Trophoblast cell (in vitro differentiated cells and primary cell): ENCODE measurements at regions not wholly inside any gene's neighbourhood (a gene's known extent, or its start where the extent isn't known, plus 50 kb on each side); places are given as distances from the start of the nearest gene placed in this dataset.

Experiments used
- DNase-seq, 2 donors: peaks; one replicate each; pipeline ENCODE4 v3.0.0-alpha.2; 2016
- H2AFZ ChIP-seq: 2 replicates; pipeline ENCODE4 v1.6.1; 2013; ENCODE audit warnings: low read length, moderate library complexity, mild to moderate bottlenecking; ENCODE audit not compliant: insufficient read depth, poor library complexity
- H2AK5ac ChIP-seq: 2 replicates; pipeline ENCODE4 v1.6.1; 2013; ENCODE audit warnings: mild to moderate bottlenecking, low read length
- H2BK120ac ChIP-seq: 2 replicates; pipeline ENCODE4 v1.6.1; 2013; ENCODE audit warnings: low read length, mild to moderate bottlenecking, moderate library complexity; ENCODE audit not compliant: insufficient read depth, poor library complexity
- H2BK12ac ChIP-seq: 2 replicates; pipeline ENCODE4 v1.6.1; 2013; ENCODE audit warnings: mild to moderate bottlenecking, low read length, moderate library complexity
- H2BK5ac ChIP-seq: 2 replicates; pipeline ENCODE4 v1.6.1; 2013; ENCODE audit warnings: low read length, low read depth, moderate library complexity, mild to moderate bottlenecking; ENCODE audit not compliant: poor library complexity
- H3K14ac ChIP-seq: 2 replicates; pipeline ENCODE4 v1.6.1; 2013; ENCODE audit warnings: mild to moderate bottlenecking, low read length
- H3K18ac ChIP-seq: 2 replicates; pipeline ENCODE4 v1.6.1; 2013; ENCODE audit warnings: mild to moderate bottlenecking, low read length
- H3K23ac ChIP-seq: 2 replicates; pipeline ENCODE4 v1.6.1; 2013; ENCODE audit warnings: low read length
- H3K27ac ChIP-seq: 2 replicates; pipeline ENCODE4 v1.5.1; 2013; ENCODE audit warnings: low read depth, mild to moderate bottlenecking, inconsistent platforms, low read length, moderate library complexity
- H3K27me3 ChIP-seq: 2 replicates; pipeline ENCODE4 v1.6.1; 2013; ENCODE audit warnings: inconsistent platforms, mild to moderate bottlenecking, low read length, moderate library complexity; ENCODE audit not compliant: insufficient read depth
- H3K36me3 ChIP-seq, 2 experiments: 1 replicate in 1 of 2; 2 replicates in 1 of 2; pipeline ENCODE4 v1.6.1; 2013; ENCODE audit warnings: low read length in 2 of 2, mild to moderate bottlenecking in 2 of 2, moderate library complexity in 1 of 2; ENCODE audit not compliant: insufficient read depth in 2 of 2, control insufficient read depth in 1 of 2
- H3K4ac ChIP-seq: 2 replicates; pipeline ENCODE4 v1.6.1; 2013; ENCODE audit warnings: low read depth, mild to moderate bottlenecking, low read length, moderate library complexity
- H3K4me1 ChIP-seq, 2 experiments: 1 replicate in 1 of 2; 2 replicates in 1 of 2; pipeline ENCODE4 v1.6.1; 2013; ENCODE audit warnings: low read length in 2 of 2, mild to moderate bottlenecking in 2 of 2, moderate library complexity in 1 of 2; ENCODE audit not compliant: insufficient read depth in 2 of 2, control insufficient read depth in 1 of 2
- H3K4me2 ChIP-seq: 2 replicates; pipeline ENCODE4 v1.6.1; 2013; ENCODE audit warnings: inconsistent platforms, mild to moderate bottlenecking, low read length, moderate library complexity
- H3K4me3 ChIP-seq: 2 replicates; pipeline ENCODE4 v1.5.1; 2013; ENCODE audit warnings: mild to moderate bottlenecking, low read depth, low read length, inconsistent platforms
- H3K79me1 ChIP-seq: one replicate; pipeline ENCODE4 v1.6.1; 2013; ENCODE audit warnings: low read length
- H3K79me2 ChIP-seq: 2 replicates; pipeline ENCODE4 v1.6.1; 2013; ENCODE audit warnings: low read length, mild to moderate bottlenecking; ENCODE audit not compliant: control insufficient read depth, insufficient read depth, poor library complexity
- H3K9ac ChIP-seq: 2 replicates; pipeline ENCODE4 v1.6.1; 2013; ENCODE audit warnings: mild to moderate bottlenecking, low read length
- H3K9me3 ChIP-seq: 2 replicates; pipeline ENCODE4 v1.6.1; 2013; ENCODE audit warnings: low read depth, mild to moderate bottlenecking, control low read depth, inconsistent platforms, low read length; ENCODE audit not compliant: insufficient read depth
- H4K12ac ChIP-seq: 2 replicates; pipeline ENCODE4 v1.6.1; 2013; ENCODE audit warnings: low read depth, mild to moderate bottlenecking, low read length, moderate library complexity
- H4K8ac ChIP-seq: 2 replicates; pipeline ENCODE4 v1.6.1; 2013; ENCODE audit warnings: low read depth, mild to moderate bottlenecking, low read length, moderate library complexity
- H4K91ac ChIP-seq: one replicate; pipeline ENCODE4 v1.6.1; 2013; ENCODE audit warnings: low read depth, mild to moderate bottlenecking, low read length, moderate library complexity
- WGBS: extraction: QIAGEN DNeasy Blood & Tissue Kit; methylation state at CpG from one replicate; pipeline ENCODE4 v1.1.7; 2013; ENCODE audit warnings: missing lambda C conversion rate; ENCODE audit not compliant: insufficient read length, insufficient coverage; ENCODE audit errors: extremely low coverage; 5-methylcytosine and 5-hydroxymethylcytosine counted together

DNA sequence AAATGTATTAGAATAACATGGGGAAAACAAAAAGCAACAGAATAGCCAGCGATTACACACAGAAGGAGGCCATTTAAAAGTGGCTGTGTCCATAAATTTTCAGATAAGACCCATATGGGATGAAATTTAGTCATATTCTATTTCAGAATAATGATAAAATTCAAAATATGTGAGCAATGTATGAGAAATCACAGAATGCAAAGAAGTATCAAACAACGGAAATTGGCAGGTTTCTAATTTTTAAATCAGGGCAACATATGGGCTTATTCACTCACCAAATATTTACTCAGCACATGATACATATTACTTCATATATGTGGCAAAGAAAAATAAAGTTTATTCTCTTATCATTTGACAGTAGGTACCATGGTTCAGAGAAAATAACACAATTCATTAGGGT, 208.5 kb downstream of the GRB14 start:
- no peaks in the 10 kb centered on the region for H3K79me1 ChIP-seq
- H4K91ac ChIP-seq = no peak overlapping the region
- H2BK5ac ChIP-seq = no peak overlapping the region
- no peaks in the 10 kb centered on the region for H3K9me3 ChIP-seq
- no peak overlapping the region for H2AK5ac ChIP-seq
- H3K27ac ChIP-seq = no peak overlapping the region
- no peak overlapping the region for H3K18ac ChIP-seq
- H3K4me1 ChIP-seq = no peaks in the 10 kb centered on the region
- H3K14ac ChIP-seq = no peak overlapping the region
- H3K4me2 ChIP-seq = no peak overlapping the region
- H3K23ac ChIP-seq = no peak overlapping the region
- H3K4ac ChIP-seq = no peak overlapping the region
- H3K27me3 ChIP-seq = no peaks in the 10 kb centered on the region
- no peak overlapping the region for H4K12ac ChIP-seq
- no peak overlapping the region for H3K4me3 ChIP-seq
- no peak overlapping the region for H2AFZ ChIP-seq
- H3K36me3 ChIP-seq = no peaks in the 10 kb centered on the region
- no peak overlapping the region for H2BK12ac ChIP-seq
- H3K9ac ChIP-seq = no peak overlapping the region
- no CpG with 5 or more reads among the region's 2 CpGs for WGBS
- H4K8ac ChIP-seq = no peak overlapping the region
- H3K79me2 ChIP-seq = no peaks in the 10 kb centered on the region
- no peak for DNase-seq
- H2BK120ac ChIP-seq = no peak overlapping the region

DNA sequence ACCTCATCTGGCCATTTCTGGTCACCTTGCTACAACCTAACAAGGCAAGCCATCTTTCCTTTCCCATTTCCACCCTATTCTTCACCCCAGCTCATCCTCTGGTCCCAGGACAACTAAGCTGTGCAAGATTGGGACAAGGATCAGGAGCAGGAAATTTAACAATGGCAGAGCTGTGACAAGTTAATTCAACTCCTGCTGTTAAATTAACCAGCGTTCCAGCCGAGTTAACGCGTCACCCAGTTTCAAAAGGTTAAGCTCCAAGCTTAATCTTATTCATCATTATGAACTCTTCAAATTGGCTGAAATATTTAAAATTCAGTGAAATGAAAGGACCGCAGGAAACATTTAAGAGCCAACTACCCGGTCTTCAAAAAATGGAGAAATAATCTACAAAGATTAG, 231.9 kb downstream of the GRB14 start:
- Histone ChIP-seq H4K12ac (no peak overlapping the region), H3K27me3 (no peaks in the 10 kb centered on the region), H2BK12ac (peak overlapping the region; percentile 51), H4K91ac (no peak overlapping the region), H4K8ac (no peak overlapping the region), H2AK5ac (no peak overlapping the region), H3K23ac (no peak overlapping the region), H3K79me2 (no peaks in the 10 kb centered on the region), H2AFZ (no peak overlapping the region), H2BK5ac (no peak overlapping the region), H3K9ac (no peak overlapping the region), H3K4ac (no peak overlapping the region), H3K79me1 (peaks cover 3% of the 10 kb centered on the region), H3K4me1 (peaks cover 2 to 4% of the 10 kb centered on the region in 2 experiments), H3K4me2 (no peak overlapping the region), H3K36me3 (no peaks in the 10 kb centered on the region), H3K18ac (no peak overlapping the region), H3K27ac (no peak overlapping the region), H2BK120ac (no peak overlapping the region), H3K9me3 (no peaks in the 10 kb centered on the region), H3K4me3 (no peak overlapping the region), H3K14ac (no peak overlapping the region)
- DNase-seq = no peak
- no CpG with 5 or more reads among the region's 6 CpGs for WGBS

DNA sequence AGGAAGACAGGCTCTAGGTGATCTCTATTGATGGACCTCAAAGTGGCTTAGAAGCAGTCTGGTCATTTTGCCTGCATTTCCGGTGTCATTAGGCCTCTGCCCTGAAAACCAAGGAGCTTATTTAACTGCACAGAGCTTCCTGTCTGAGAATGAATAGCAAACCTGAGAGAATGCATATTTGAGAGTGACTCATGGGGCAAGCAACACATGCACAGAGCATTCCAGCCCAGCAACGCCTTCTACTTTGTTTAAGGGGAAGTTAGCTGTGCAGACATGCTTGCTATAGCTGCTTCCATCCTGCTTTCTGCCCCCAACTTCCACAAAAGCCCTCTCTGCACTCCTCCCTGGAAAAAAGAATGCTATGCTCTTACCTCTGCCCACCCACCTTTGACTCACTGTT, 232.8 kb downstream of the GRB14 start:
- Histone ChIP-seq H3K18ac (no peak overlapping the region), H3K27me3 (no peaks in the 10 kb centered on the region), H3K23ac (no peak overlapping the region), H2BK120ac (no peak overlapping the region), H3K4me2 (no peak overlapping the region), H3K4me1 (peaks cover 2 to 4% of the 10 kb centered on the region in 2 experiments), H3K79me2 (no peaks in the 10 kb centered on the region), H3K79me1 (peaks cover 3% of the 10 kb centered on the region), H3K4me3 (no peak overlapping the region), H2AK5ac (no peak overlapping the region), H3K27ac (peak overlapping the region; percentile 86), H4K8ac (no peak overlapping the region), H3K36me3 (no peaks in the 10 kb centered on the region), H2AFZ (no peak overlapping the region), H3K14ac (no peak overlapping the region), H3K9me3 (no peaks in the 10 kb centered on the region), H4K12ac (no peak overlapping the region), H2BK5ac (no peak overlapping the region), H3K9ac (no peak overlapping the region), H4K91ac (no peak overlapping the region), H3K4ac (no peak overlapping the region), H2BK12ac (no peak overlapping the region)
- no CpG with 5 or more reads among the region's 2 CpGs for WGBS
- peak; percentile 53 to 71 for DNase-seq

DNA sequence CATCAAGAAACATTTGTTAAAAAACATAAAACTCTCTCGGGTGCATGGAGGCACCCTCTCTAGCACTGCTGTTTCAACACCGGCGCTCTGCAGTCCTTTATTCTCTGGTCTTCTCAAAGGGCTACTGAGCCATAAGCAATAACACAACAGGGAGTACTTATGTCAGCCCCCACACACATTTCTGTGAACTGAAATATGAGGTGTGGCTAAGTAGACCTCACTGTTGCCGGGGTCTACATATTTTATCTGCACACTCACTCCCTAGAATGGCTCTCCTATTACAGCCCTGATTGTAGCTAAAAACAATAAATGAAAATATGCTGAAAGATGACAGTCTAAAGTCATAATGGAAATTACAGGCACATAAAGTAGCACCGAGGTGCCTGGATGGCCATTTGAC, 235.1 kb downstream of the GRB14 start:
- Histone ChIP-seq H2BK120ac (no peak overlapping the region), H3K14ac (no peak overlapping the region), H3K27ac (no peak overlapping the region), H3K4me2 (no peak overlapping the region), H3K79me2 (no peaks in the 10 kb centered on the region), H3K27me3 (no peaks in the 10 kb centered on the region), H3K23ac (no peak overlapping the region), H3K9me3 (no peaks in the 10 kb centered on the region), H3K36me3 (no peaks in the 10 kb centered on the region), H4K12ac (no peak overlapping the region), H2AFZ (no peak overlapping the region), H4K91ac (no peak overlapping the region), H2BK5ac (no peak overlapping the region), H2AK5ac (no peak overlapping the region), H3K79me1 (peaks cover 3% of the 10 kb centered on the region), H3K4me1 (peaks cover 2 to 4% of the 10 kb centered on the region in 2 experiments), H3K4ac (no peak overlapping the region), H3K18ac (no peak overlapping the region), H3K9ac (no peak overlapping the region), H3K4me3 (no peak overlapping the region), H2BK12ac (peak overlapping the region; percentile 2), H4K8ac (no peak overlapping the region)
- WGBS = no CpG with 5 or more reads among the region's 5 CpGs
- no peak for DNase-seq
